Suprapubic skin (tissue), 4 donors: ENCODE measurements at regions not wholly inside any gene's neighbourhood (a gene's known extent, or its start where the extent isn't known, plus 50 kb on each side); places are given as distances from the start of the nearest gene placed in this dataset.

ENCODE experiments used
- DNase-seq, 2 donors: peaks; one replicate each; pipeline ENCODE4 v3.0.0-alpha.2; 2019; ENCODE audit warnings: low spot score in 2 of 2
- H3K27ac ChIP-seq: fragments of 200-600 bp; sonication (generic); one replicate; pipeline ENCODE4 v1.5.1; 2019
- H3K27me3 ChIP-seq: fragments of 200-600 bp; sonication (generic); one replicate; pipeline ENCODE4 v1.5.1; 2019
- H3K36me3 ChIP-seq: fragments of 200-600 bp; sonication (generic); one replicate; pipeline ENCODE4 v1.5.1; 2019
- H3K4me1 ChIP-seq: fragments of 200-600 bp; sonication (generic); one replicate; pipeline ENCODE4 v1.5.1; 2019
- H3K4me3 ChIP-seq: fragments of 200-600 bp; sonication (generic); one replicate; pipeline ENCODE4 v1.5.1; 2019; ENCODE audit warnings: mild to moderate bottlenecking
- H3K9me3 ChIP-seq: fragments of 200-600 bp; sonication (generic); one replicate; pipeline ENCODE4 v1.5.1; 2019
- CTCF ChIP-seq, 2 donors: fragments of 200-600 bp in 1 of 2; fragments of 450-650 bp in 1 of 2; sonication (generic) in 1 of 2; IDR thresholded peaks; one replicate each; pipeline ENCODE4 v1.5.1; 2016 to 2019; ENCODE audit warnings: antibody characterized with exemption in 2 of 2, mild to moderate bottlenecking in 1 of 2, moderate library complexity in 1 of 2
- EP300 ChIP-seq: sonication (generic); formaldehyde crosslinking; IDR thresholded peaks from one replicate; pipeline ENCODE4 v1.6.1; 2017; ENCODE audit warnings: antibody characterized with exemption
- POLR2A ChIP-seq, 2 donors: fragments of 450-650 bp; IDR thresholded peaks; one replicate each; pipeline ENCODE4 v1.6.1; 2017; ENCODE audit warnings: antibody characterized with exemption in 2 of 2, mild to moderate bottlenecking in 2 of 2, moderate library complexity in 2 of 2
- POLR2AphosphoS5 ChIP-seq, 3 donors: sonication (generic); formaldehyde crosslinking; IDR thresholded peaks; one replicate each; pipeline ENCODE4 v1.6.1; 2017; ENCODE audit warnings: antibody characterized with exemption in 3 of 3
- WGBS: methylation state at CpG from one replicate; pipeline ENCODE4 v1.1.5; 2018; 5-methylcytosine and 5-hydroxymethylcytosine counted together

GRCh38 chr1:171429137-171429536 is 56.2 kb upstream of the PRRC2C start:
- H3K36me3 ChIP-seq = no peaks in the 10 kb centered on the region
- H3K27me3 ChIP-seq = no peaks in the 10 kb centered on the region
- H3K4me1 ChIP-seq = peaks cover 2% of the 10 kb centered on the region
- H3K9me3 ChIP-seq = no peaks in the 10 kb centered on the region
- no peak overlapping the region for H3K27ac ChIP-seq
- no peak for TF ChIP-seq EP300
- TF ChIP-seq POLR2AphosphoS5 (IDR thresholded peaks at IDR 0.05) = no peak
- no peak for TF ChIP-seq CTCF (IDR thresholded peaks at IDR 0.05)
- no peak for TF ChIP-seq POLR2A (IDR thresholded peaks at IDR 0.05)
- WGBS = 95% methylated on average over 6 of the region's 6 CpGs
- no peak for DNase-seq
- H3K4me3 ChIP-seq = no peak overlapping the region

GRCh38 chr1:171431994-171432393 is 53.3 kb upstream of the PRRC2C start:
- TF ChIP-seq POLR2AphosphoS5 (IDR thresholded peaks at IDR 0.05) (no peak), EP300 (no peak), POLR2A (IDR thresholded peaks at IDR 0.05) (no peak), CTCF (IDR thresholded peaks at IDR 0.05) (no peak)
- H3K4me3 ChIP-seq = no peak overlapping the region
- H3K9me3 ChIP-seq = no peaks in the 10 kb centered on the region
- WGBS = 91% methylated on average over 1 of the region's 2 CpGs
- no peaks in the 10 kb centered on the region for H3K36me3 ChIP-seq
- H3K27ac ChIP-seq = no peak overlapping the region
- no peak for DNase-seq
- no peaks in the 10 kb centered on the region for H3K27me3 ChIP-seq
- H3K4me1 ChIP-seq = peaks cover 14% of the 10 kb centered on the region

- Histone ChIP-seq H3K27ac (no peak overlapping the region), H3K4me3 (no peak overlapping the region), H3K4me1 (peaks cover 14% of the 10 kb centered on the region), H3K9me3 (no peaks in the 10 kb centered on the region), H3K36me3 (no peaks in the 10 kb centered on the region), H3K27me3 (no peaks in the 10 kb centered on the region)
- no peak for DNase-seq
- 95% methylated on average over 1 of the region's 1 CpG for whole genome bisulfite sequencing
- TF ChIP-seq CTCF (IDR thresholded peaks at IDR 0.05) (no peak), EP300 (no peak), POLR2A (IDR thresholded peaks at IDR 0.05) (no peak), POLR2AphosphoS5 (IDR thresholded peaks at IDR 0.05) (no peak)
Observed at GRCh38 chr1:171432473-171432872, 52.9 kb upstream of the PRRC2C start.

GRCh38 chr1:171433451-171433850 is 51.9 kb upstream of the PRRC2C start:
- H3K27me3 ChIP-seq = no peaks in the 10 kb centered on the region
- peaks cover 14% of the 10 kb centered on the region for H3K4me1 ChIP-seq
- H3K4me3 ChIP-seq = no peak overlapping the region
- DNase-seq = no peak
- TF ChIP-seq EP300 = no peak
- no peak for TF ChIP-seq POLR2AphosphoS5 (IDR thresholded peaks at IDR 0.05)
- TF ChIP-seq POLR2A (IDR thresholded peaks at IDR 0.05) = no peak
- TF ChIP-seq CTCF (IDR thresholded peaks at IDR 0.05) = no peak
- WGBS = 100% methylated on average over 2 of the region's 2 CpGs
- no peak overlapping the region for H3K27ac ChIP-seq
- H3K36me3 ChIP-seq = no peaks in the 10 kb centered on the region
- H3K9me3 ChIP-seq = no peaks in the 10 kb centered on the region

- WGBS = 31% methylated on average over 9 of the region's 9 CpGs
- peaks cover 14% of the 10 kb centered on the region for H3K4me1 ChIP-seq
- peak overlapping the region; percentile 27 for H3K27ac ChIP-seq
- no peaks in the 10 kb centered on the region for H3K9me3 ChIP-seq
- H3K27me3 ChIP-seq = no peaks in the 10 kb centered on the region
- no peaks in the 10 kb centered on the region for H3K36me3 ChIP-seq
- no peak overlapping the region for H3K4me3 ChIP-seq
- TF ChIP-seq CTCF (IDR thresholded peaks at IDR 0.05) (no peak), POLR2AphosphoS5 (IDR thresholded peaks at IDR 0.05) (no peak), POLR2A (IDR thresholded peaks at IDR 0.05) (no peak), EP300 (no peak)
- DNase-seq = peak in 1 of 2 donors; percentile 68
Observed at GRCh38 chr1:171434717-171435346, 50.5 kb upstream of the PRRC2C start.
